ENCODE measurements at regions not wholly inside any gene's neighbourhood (a gene's known extent, or its start where the extent isn't known, plus 50 kb on each side); places are given as distances from the start of the nearest gene placed in this dataset.
"Not testable (repeated sequence)": the region's sequence is repeated elsewhere in the genome, so short reads cannot be mapped to it uniquely, and the experiment has no call there.

GRCh38 chr6:16933532-16933931 lies 168.3 kb upstream of the STMND1 start:
- no peak overlapping the region for H3K9ac ChIP-seq
- no peak overlapping the region for H3K4me2 ChIP-seq

GRCh38 chr6:16932920-16933319 lies 168.9 kb upstream of the STMND1 start:
- Histone ChIP-seq H3K36me3 (no peaks in the 10 kb centered on the region), H3K27ac (no peak overlapping the region), H3K4me2 (no peak overlapping the region), H3K4me1 (no peaks in the 10 kb centered on the region), H3K27me3 (no peaks in the 10 kb centered on the region), H3K4me3 (no peak overlapping the region), H3K9ac (no peak overlapping the region), H4K20me1 (no peaks in the 10 kb centered on the region), H3K9me3 (no peaks in the 10 kb centered on the region)
- no peak for TF ChIP-seq Cebpa-rat (IDR thresholded peaks at IDR 0.05)

More at GRCh38 chr6:16933532-16933931, 168.3 kb upstream of the STMND1 start:
- no peaks in the 10 kb centered on the region for H4K20me1 ChIP-seq
- TF ChIP-seq Cebpa-rat (IDR thresholded peaks at IDR 0.05): no peak
- no peaks in the 10 kb centered on the region for H3K9me3 ChIP-seq
- H3K27me3 ChIP-seq: no peaks in the 10 kb centered on the region
- H3K4me3 ChIP-seq: no peak overlapping the region
- no peaks in the 10 kb centered on the region for H3K4me1 ChIP-seq
- no peak overlapping the region for H3K27ac ChIP-seq
- H3K36me3 ChIP-seq: no peaks in the 10 kb centered on the region

- H3K27ac ChIP-seq, H3K4me2 ChIP-seq, H3K9me3 ChIP-seq, H3K4me1 ChIP-seq, H3K9ac ChIP-seq, H4K20me1 ChIP-seq, H3K36me3 ChIP-seq, H3K27me3 ChIP-seq, H3K4me3 ChIP-seq: not testable (repeated sequence)
Observed at GRCh38 chr6:16931079-16931478, 169.8 kb upstream of the ATXN1 start.

- no peaks in the 10 kb centered on the region for H4K20me1 ChIP-seq
- no peak overlapping the region for H3K4me3 ChIP-seq
- no peak overlapping the region for H3K27ac ChIP-seq
- no peaks in the 10 kb centered on the region for H3K27me3 ChIP-seq
- H3K4me2 ChIP-seq: no peak overlapping the region
- TF ChIP-seq Cebpa-rat (IDR thresholded peaks at IDR 0.05): no peak
- no peak overlapping the region for H3K9ac ChIP-seq
- no peaks in the 10 kb centered on the region for H3K9me3 ChIP-seq
- no peaks in the 10 kb centered on the region for H3K4me1 ChIP-seq
- H3K36me3 ChIP-seq: no peaks in the 10 kb centered on the region
Observed at GRCh38 chr6:16930432-16930831, 169.2 kb upstream of the ATXN1 start.

- Histone ChIP-seq H3K4me2 (no peak overlapping the region), H3K4me3 (no peak overlapping the region)
- no peak for TF ChIP-seq Cebpa-rat (IDR thresholded peaks at IDR 0.05)
Observed at GRCh38 chr6:16929809-16930208, 168.5 kb upstream of the ATXN1 start.

GRCh38 chr6:16928387-16928786 lies 167.1 kb upstream of the ATXN1 start:
- H3K9me3 ChIP-seq: no peaks in the 10 kb centered on the region
- H3K4me2 ChIP-seq: no peak overlapping the region
- no peak overlapping the region for H3K4me3 ChIP-seq
- H3K27ac ChIP-seq: no peak overlapping the region
- no peaks in the 10 kb centered on the region for H3K27me3 ChIP-seq
- H4K20me1 ChIP-seq: no peaks in the 10 kb centered on the region
- no peaks in the 10 kb centered on the region for H3K36me3 ChIP-seq
- TF ChIP-seq Cebpa-rat (IDR thresholded peaks at IDR 0.05): no peak
- no peak overlapping the region for H3K9ac ChIP-seq
- H3K4me1 ChIP-seq: no peaks in the 10 kb centered on the region

More at GRCh38 chr6:16929809-16930208, 168.5 kb upstream of the ATXN1 start:
- Histone ChIP-seq H3K27me3 (no peaks in the 10 kb centered on the region), H3K27ac (no peak overlapping the region), H3K4me1 (no peaks in the 10 kb centered on the region), H3K9ac (no peak overlapping the region), H4K20me1 (no peaks in the 10 kb centered on the region), H3K9me3 (no peaks in the 10 kb centered on the region), H3K36me3 (no peaks in the 10 kb centered on the region)

- Histone ChIP-seq H3K4me2 (no peak overlapping the region), H4K20me1 (no peaks in the 10 kb centered on the region), H3K27ac (no peak overlapping the region)
Observed at GRCh38 chr6:16927205-16927604, 165.9 kb upstream of the ATXN1 start.

GRCh38 chr6:16925461-16925860 lies 164.2 kb upstream of the ATXN1 start:
- Histone ChIP-seq H3K4me1 (no peaks in the 10 kb centered on the region), H3K27me3 (no peaks in the 10 kb centered on the region), H3K4me3 (no peak overlapping the region), H3K9me3 (no peaks in the 10 kb centered on the region), H3K4me2 (no peak overlapping the region), H3K36me3 (no peaks in the 10 kb centered on the region), H3K9ac (no peak overlapping the region), H3K27ac (no peak overlapping the region), H4K20me1 (no peaks in the 10 kb centered on the region)
- no peak for TF ChIP-seq Cebpa-rat (IDR thresholded peaks at IDR 0.05)

More at GRCh38 chr6:16927205-16927604, 165.9 kb upstream of the ATXN1 start:
- H3K4me1 ChIP-seq: no peaks in the 10 kb centered on the region
- H3K4me3 ChIP-seq: no peak overlapping the region
- no peaks in the 10 kb centered on the region for H3K9me3 ChIP-seq
- no peak for TF ChIP-seq Cebpa-rat (IDR thresholded peaks at IDR 0.05)
- no peaks in the 10 kb centered on the region for H3K27me3 ChIP-seq
- H3K36me3 ChIP-seq: no peaks in the 10 kb centered on the region
- no peak overlapping the region for H3K9ac ChIP-seq

- no peaks in the 10 kb centered on the region for H3K36me3 ChIP-seq
- TF ChIP-seq Cebpa-rat (IDR thresholded peaks at IDR 0.05): no peak
- no peak overlapping the region for H3K4me3 ChIP-seq
Observed at GRCh38 chr6:16922282-16922681, 161.0 kb upstream of the ATXN1 start.

GRCh38 chr6:16921399-16922110 lies 160.3 kb upstream of the ATXN1 start:
- H3K36me3 ChIP-seq: no peaks in the 10 kb centered on the region
- no peak overlapping the region for H3K9ac ChIP-seq
- no peak overlapping the region for H3K4me3 ChIP-seq
- no peak overlapping the region for H3K27ac ChIP-seq
- H3K4me1 ChIP-seq: no peaks in the 10 kb centered on the region
- no peaks in the 10 kb centered on the region for H4K20me1 ChIP-seq
- no peaks in the 10 kb centered on the region for H3K9me3 ChIP-seq
- TF ChIP-seq Cebpa-rat (IDR thresholded peaks at IDR 0.05): no peak
- H3K27me3 ChIP-seq: no peaks in the 10 kb centered on the region
- H3K4me2 ChIP-seq: no peak overlapping the region

More at GRCh38 chr6:16922282-16922681, 161.0 kb upstream of the ATXN1 start:
- Histone ChIP-seq H3K9me3 (no peaks in the 10 kb centered on the region), H3K27me3 (no peaks in the 10 kb centered on the region), H3K27ac (no peak overlapping the region), H3K4me2 (no peak overlapping the region), H3K4me1 (no peaks in the 10 kb centered on the region), H4K20me1 (no peaks in the 10 kb centered on the region), H3K9ac (no peak overlapping the region)

- H3K9ac ChIP-seq: no peak overlapping the region
- H3K4me1 ChIP-seq: no peaks in the 10 kb centered on the region
- H3K4me2 ChIP-seq: no peak overlapping the region
- H3K36me3 ChIP-seq: no peaks in the 10 kb centered on the region
- H3K9me3 ChIP-seq: peaks cover 17% of the 10 kb centered on the region
- no peak overlapping the region for H3K4me3 ChIP-seq
- H3K27ac ChIP-seq: no peak overlapping the region
- no peaks in the 10 kb centered on the region for H4K20me1 ChIP-seq
- no peak for TF ChIP-seq Cebpa-rat (IDR thresholded peaks at IDR 0.05)
- no peaks in the 10 kb centered on the region for H3K27me3 ChIP-seq
Observed at GRCh38 chr6:16918586-16918985, 157.3 kb upstream of the ATXN1 start.

Measured in BLaER1 (cell line).